ENCODE measurements at regions not wholly inside any gene's neighbourhood (a gene's known extent, or its start where the extent isn't known, plus 50 kb on each side); places are given as distances from the start of the nearest gene placed in this dataset.

GRCh38 chr4:1502976-1503375 is 96.7 kb upstream of the NKX1-1 start:
- DNase-seq (ENCODE audit: low read depth, low spot score) = no peak
- no peak overlapping the region for H3K4me3 ChIP-seq (ENCODE audit: low read depth, low read length)
- TF ChIP-seq CTCF (IDR thresholded peaks at IDR 0.05; ENCODE audit: low read depth, low read length) = no peak
- in situ Hi-C loops (cut with HindIII; ENCODE audit: low sequenced_read_pairs) = no loop called here

- H3K4me3 ChIP-seq (ENCODE audit: low read depth, low read length) = no peak overlapping the region
- no peak for DNase-seq (ENCODE audit: low read depth, low spot score)
- no peak for TF ChIP-seq CTCF (IDR thresholded peaks at IDR 0.05; ENCODE audit: low read depth, low read length)
- in situ Hi-C loops (cut with HindIII; ENCODE audit: low sequenced_read_pairs) = no loop called here
Observed at GRCh38 chr4:1502501-1502886, 96.3 kb upstream of the NKX1-1 start.

DNA sequence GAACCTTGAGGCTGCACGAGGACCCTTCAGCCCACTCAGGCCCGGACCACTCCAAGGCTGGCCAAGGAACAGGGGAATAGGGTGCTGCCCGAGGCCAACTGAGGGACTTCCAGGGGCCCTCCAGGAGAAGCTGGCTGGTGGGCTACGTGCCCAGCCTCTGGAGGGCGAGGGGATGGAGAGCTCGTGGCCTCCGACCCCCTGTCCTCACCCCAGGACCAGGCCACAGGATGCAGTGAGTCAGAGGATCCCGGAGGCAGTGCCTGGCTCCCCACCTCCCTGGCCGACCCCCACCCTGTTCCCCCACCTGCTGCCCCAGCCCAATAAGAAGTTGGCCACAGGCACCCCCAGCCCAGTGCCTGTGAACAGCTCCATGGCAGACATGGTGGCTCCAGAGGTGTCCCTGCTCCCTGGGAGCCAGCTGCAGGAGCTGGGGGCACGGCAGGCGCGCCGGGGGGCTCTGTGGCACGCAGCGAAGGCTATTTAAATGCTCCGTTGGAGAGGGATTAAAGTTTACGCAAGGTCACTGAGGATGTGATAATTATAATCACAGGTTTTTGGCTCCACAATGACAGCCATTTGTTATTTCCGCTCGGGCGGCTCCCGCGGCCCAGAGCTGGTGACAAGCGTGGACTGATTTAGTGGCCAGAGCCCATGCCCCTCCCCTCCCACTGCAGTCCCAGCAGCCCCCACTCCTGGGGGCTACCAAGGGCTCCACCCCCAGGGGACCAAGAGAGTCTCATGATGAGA is 95.7 kb upstream of the NKX1-1 start:
- no peak for DNase-seq (ENCODE audit: low read depth, low spot score)
- TF ChIP-seq CTCF (IDR thresholded peaks at IDR 0.05; ENCODE audit: low read depth, low read length) = no peak
- H3K4me3 ChIP-seq (ENCODE audit: low read depth, low read length) = no peak overlapping the region
- in situ Hi-C loops (cut with HindIII; ENCODE audit: low sequenced_read_pairs) = no loop called here

GRCh38 chr4:1500966-1501753 is 94.9 kb upstream of the NKX1-1 start:
- no peak for DNase-seq (ENCODE audit: low read depth, low spot score)
- no peak for TF ChIP-seq CTCF (IDR thresholded peaks at IDR 0.05; ENCODE audit: low read depth, low read length)
- in situ Hi-C loops (cut with HindIII; ENCODE audit: low sequenced_read_pairs) = no loop called here
- no peak overlapping the region for H3K4me3 ChIP-seq (ENCODE audit: low read depth, low read length)

DNA sequence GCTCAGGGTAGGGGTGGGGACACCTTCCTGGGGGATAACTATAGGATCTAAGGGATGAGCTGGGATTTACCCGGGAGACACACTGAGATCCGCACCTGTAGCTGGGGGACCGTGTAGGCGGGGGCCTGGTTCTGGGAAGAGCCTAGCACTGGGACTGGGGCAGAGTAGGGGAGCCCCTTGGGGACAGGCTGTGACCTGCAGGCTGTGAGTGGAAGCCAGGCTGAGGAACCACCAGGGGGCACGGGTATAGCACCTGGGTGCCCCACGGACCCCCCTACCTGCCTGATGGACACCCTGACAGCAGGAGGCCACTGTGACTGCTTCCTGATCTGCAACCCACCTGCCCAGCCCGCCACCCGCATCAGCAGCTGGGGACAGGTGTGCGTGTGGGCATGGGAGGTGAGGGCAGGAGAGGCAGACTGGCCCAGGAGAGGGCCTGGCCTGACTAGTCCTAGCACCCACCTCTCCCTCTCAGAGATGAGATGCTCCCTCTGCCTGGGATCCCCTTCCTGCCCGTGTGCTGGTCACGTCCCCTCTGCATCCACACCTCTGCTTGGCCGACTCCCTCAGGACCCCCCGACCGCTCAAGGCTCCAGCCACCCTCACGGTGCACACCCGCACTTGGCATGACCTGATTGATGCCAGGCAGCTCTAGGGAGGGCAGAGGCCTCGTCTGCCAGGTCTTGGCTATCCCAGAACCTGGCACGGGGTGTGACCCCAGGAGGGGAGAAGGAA is 94.2 kb upstream of the NKX1-1 start:
- DNase-seq (ENCODE audit: low read depth, low spot score) = no peak
- in situ Hi-C loops (cut with HindIII; ENCODE audit: low sequenced_read_pairs) = no loop called here
- no peak overlapping the region for H3K4me3 ChIP-seq (ENCODE audit: low read depth, low read length)
- no peak for TF ChIP-seq CTCF (IDR thresholded peaks at IDR 0.05; ENCODE audit: low read depth, low read length)

- no peak overlapping the region for H3K4me3 ChIP-seq (ENCODE audit: low read depth, low read length)
- in situ Hi-C loops (cut with HindIII; ENCODE audit: low sequenced_read_pairs) = no loop called here
- TF ChIP-seq CTCF (IDR thresholded peaks at IDR 0.05; ENCODE audit: low read depth, low read length) = no peak
- no peak for DNase-seq (ENCODE audit: low read depth, low spot score)
Observed at GRCh38 chr4:1499465-1499864, 93.2 kb upstream of the NKX1-1 start.

Data from astrocyte of the spinal cord (primary cell).